ENCODE measurements at regions not wholly inside any gene's neighbourhood (a gene's known extent, or its start where the extent isn't known, plus 50 kb on each side); places are given as distances from the start of the nearest gene placed in this dataset.

GRCh38 chr6:92292067-92292466, 1127.3 kb downstream of the EPHA7 start:
- DNase-seq (ENCODE audit: low read depth in 1 of 2, low spot score in 2 of 2) (no peak), FAIRE-seq (no peak)
- ChIA-PET POLR2A (ENCODE audit: partially characterized antibody) (no interaction called here), CTCF (ENCODE audit: partially characterized antibody) (interaction anchor here (0.6 to 1.4 kb wide), 3 partner anchors 21 to 171 kb away, joined by 3 read pairs; no protein-coding TSS in a partner anchor)
- Histone ChIP-seq H3K9me3 (ENCODE audit: insufficient read depth in 2 of 2, low read depth in 1 of 2, low read length in 1 of 2) (no peaks in the 10 kb centered on the region), H3K23ac (ENCODE audit: insufficient read length) (no peak overlapping the region), H3K23me2 (ENCODE audit: low read depth, low read length) (no peaks in the 10 kb centered on the region), H3K18ac (ENCODE audit: extremely low read depth, low read length) (no peak overlapping the region), H3K27ac (ENCODE audit: low read depth, low read length) (no peak overlapping the region), H3K4me1 (replicated peaks in 1 of 4; ENCODE audit: control insufficient read depth in 3 of 4, insufficient read depth in 4 of 4, low read length in 3 of 4) (no peaks in the 10 kb centered on the region), H3K27me3 (replicated peaks in 1 of 4; ENCODE audit: control insufficient read depth in 3 of 4, extremely low read depth in 1 of 4, insufficient read depth in 3 of 4, low read length in 3 of 4) (no peaks in the 10 kb centered on the region), H3K79me2 (ENCODE audit: control insufficient read depth in 1 of 2, insufficient read depth in 2 of 2, low read length in 2 of 2) (no peaks in the 10 kb centered on the region), H2BK20ac (ENCODE audit: low read length) (no peak overlapping the region), H3K9ac (replicated peaks in 1 of 4; ENCODE audit: extremely low read depth in 1 of 4, low read depth in 3 of 4, low read length in 3 of 4) (no peak overlapping the region), H3K79me1 (ENCODE audit: low read depth, low read length) (no peaks in the 10 kb centered on the region), H3K4me2 (ENCODE audit: insufficient read depth in 1 of 2, low read depth in 2 of 2, low read length in 2 of 2) (no peak overlapping the region), H3K56ac (replicated peaks; ENCODE audit: insufficient read length, low read depth, low read length) (no peak overlapping the region), H2AFZ (ENCODE audit: low read length) (no peak overlapping the region), H3K4me3 (ENCODE audit: extremely low read depth in 1 of 4, insufficient read depth in 2 of 4, low read depth in 3 of 4, low read length in 4 of 4) (no peak overlapping the region), H2AK5ac (ENCODE audit: low read depth, low read length) (no peak overlapping the region), H2BK12ac (ENCODE audit: low read depth, low read length) (no peak overlapping the region), H2BK5ac (ENCODE audit: low read depth, low read length) (no peak overlapping the region), H2BK15ac (ENCODE audit: low read length) (no peak overlapping the region), H4K20me1 (replicated peaks in 1 of 2; ENCODE audit: control insufficient read depth in 1 of 2, insufficient read depth in 2 of 2, low read length in 2 of 2) (no peaks in the 10 kb centered on the region), H3K14ac (ENCODE audit: insufficient read length) (no peak overlapping the region), H4K91ac (replicated peaks; ENCODE audit: insufficient read length, low read length) (no peak overlapping the region), H4K5ac (ENCODE audit: insufficient read length, low read depth, low read length) (no peak overlapping the region), H2BK120ac (replicated peaks; ENCODE audit: low read depth, low read length) (no peak overlapping the region), H4K8ac (ENCODE audit: extremely low read depth, insufficient read depth, low read length) (no peak overlapping the region), H3K4ac (replicated peaks; ENCODE audit: insufficient read length, low read depth, low read length) (no peak overlapping the region), H3K36me3 (ENCODE audit: control insufficient read depth in 2 of 4, insufficient read depth in 4 of 4, low read length in 3 of 4) (no peaks in the 10 kb centered on the region)
- 88% methylated on average over 1 of the region's 1 CpG; no CpG with 5 or more reads in 1 of the 2 experiments for WGBS, 2 experiments (ENCODE audit: extremely low coverage in 1 of 2, insufficient coverage in 1 of 2, insufficient read length in 1 of 2, insufficient replicate concordance in 2 of 2, low coverage in 1 of 2, low lambda C conversion rate in 2 of 2, missing lambda C conversion rate in 1 of 2)
- TF ChIP-seq KDM1A (IDR thresholded peaks at IDR 0.05; ENCODE audit: borderline replicate concordance, low read length) (no peak), RAD21 (IDR thresholded peaks at IDR 0.05 in 1 of 2, conservative IDR thresholded peaks at IDR 0.05 in 1 of 2; ENCODE audit: low read depth in 2 of 2, low read length in 2 of 2) (peak; percentile 22 to 32), USF2 (IDR thresholded peaks at IDR 0.05; ENCODE audit: low read length) (no peak)

Data from H1 (cell line).